NCI-H1436 treated with DMSO at 0.1 percent for 48 hours (cell line): ENCODE measurements at regions not wholly inside any gene's neighbourhood (a gene's known extent, or its start where the extent isn't known, plus 50 kb on each side); places are given as distances from the start of the nearest gene placed in this dataset.

Experiments used
- DNase-seq: peaks from one replicate; lab custom pipeline; 2025; lab: John Stamatoyannopoulos, UW

DNA sequence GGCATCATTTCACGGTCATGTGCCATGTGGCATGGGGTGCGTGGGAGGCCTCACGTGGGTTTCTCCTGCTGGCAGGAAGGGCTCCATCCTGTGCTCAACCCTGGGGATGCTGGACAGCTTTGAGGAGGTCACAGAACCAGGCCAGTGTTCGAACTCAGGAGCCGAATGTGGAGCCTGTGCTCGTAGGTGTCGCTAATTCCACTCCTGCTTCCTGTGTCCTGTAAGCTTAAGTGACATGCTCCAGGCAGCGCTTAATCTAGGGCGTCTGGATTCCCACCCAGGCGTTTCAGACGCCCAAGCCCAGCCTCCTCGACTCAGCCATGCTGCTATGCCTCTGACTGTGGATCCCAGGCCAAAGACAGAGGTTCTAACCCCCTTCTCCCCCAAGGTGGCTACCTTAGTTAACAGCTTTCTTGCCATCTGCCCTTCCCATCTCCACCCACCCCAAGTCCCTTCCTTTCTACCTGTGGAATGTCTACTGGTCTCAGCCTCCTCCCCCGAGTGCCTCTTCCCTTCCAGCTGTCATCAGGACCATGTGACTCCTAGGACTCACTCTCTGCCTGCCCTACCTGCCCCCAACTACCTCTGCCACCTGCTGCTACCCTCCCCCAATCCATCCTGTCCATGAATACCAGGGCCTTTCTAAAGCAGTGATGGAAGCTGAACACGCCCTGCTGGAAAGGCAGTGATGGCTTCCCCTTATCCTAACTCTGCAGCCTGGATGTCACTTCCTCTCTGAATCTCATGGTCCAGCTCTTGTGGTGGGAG lies 255.1 kb downstream of the CDH26 start:
- DNase-seq, result no peak

DNA sequence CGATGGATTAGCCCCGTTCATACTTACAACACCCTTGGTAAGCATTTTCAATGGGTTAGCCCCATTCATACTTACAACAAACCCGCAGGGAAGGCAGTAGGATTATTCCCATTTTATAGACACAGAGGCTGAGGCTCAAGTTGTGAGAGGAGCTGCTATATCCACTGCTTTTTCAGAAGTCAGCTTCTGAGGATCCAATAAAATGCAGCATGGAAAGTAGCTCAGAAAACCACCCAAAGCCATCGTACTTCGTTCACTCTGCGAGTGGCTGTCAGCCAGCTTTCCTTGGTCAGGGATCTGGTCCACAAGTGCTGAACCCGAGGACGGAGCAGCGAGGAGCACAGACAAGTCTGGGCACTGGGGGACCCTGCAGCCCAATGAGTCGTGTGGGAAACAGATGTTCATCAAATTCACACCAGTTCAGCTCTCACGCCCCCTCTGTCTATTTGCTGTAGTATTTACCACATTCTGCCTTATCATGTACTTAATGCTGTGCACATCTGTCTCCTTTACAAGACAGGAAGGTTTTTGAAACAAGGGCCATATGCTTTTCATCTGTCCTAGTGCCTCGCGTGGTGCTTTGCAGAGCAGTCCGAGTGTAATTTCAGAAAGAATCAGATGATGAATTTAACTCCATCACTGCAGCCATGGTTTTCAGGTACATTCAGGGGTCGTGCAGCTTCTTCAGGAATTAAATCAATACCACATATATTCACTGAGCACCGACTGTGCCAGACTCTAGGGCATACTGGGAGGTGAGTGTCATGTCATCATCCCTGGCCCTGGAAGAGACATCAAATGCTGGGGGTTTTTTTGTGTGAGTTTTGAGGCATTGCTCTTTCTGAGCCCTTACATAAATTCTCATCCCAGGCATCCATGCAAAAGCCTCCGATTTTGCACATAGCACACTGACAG lies 256.9 kb downstream of the CDH26 start:
- no peak for DNase-seq

DNA sequence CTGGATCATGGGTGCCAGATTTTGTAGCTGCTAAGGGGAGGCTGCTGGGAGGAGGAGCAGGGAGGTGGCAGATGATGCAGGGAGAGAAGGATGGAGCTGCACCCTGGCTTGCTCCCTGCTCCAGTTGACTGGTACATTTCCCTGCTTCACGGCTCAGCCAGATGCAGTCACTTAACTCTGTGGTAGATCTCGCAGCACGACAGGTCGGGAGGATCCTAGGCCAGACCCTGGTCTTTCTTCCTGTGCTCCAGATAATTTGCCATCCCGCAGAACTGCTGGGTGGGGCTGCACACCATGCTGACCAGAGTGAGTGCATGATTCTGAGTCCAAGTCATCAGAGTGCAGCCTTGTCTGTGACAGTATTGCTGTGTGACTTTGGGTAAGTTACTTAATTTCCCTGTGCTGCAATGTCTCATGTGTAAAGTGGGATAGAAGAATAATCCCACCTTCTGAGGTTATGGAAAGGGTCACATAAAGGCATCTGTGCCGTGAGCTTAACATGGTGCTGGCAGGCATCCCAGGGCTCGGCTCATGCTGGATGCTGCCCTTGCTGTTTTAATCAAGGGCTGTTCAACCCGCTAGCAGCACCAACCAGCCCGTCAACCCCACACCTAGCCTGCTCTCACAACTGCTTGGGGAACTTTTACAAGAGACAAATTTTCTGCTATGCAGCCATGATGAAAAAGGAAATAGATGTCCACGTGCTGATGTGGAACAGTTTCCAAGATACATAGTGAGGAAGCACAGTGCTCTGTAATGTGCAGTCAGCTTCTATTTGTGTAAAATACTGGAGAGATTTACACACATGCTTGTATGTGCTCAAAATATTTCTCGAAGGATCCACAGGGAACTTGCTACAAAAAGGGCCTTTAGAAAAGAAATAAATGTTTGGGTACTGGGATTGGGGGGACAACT lies 257.9 kb downstream of the CDH26 start:
- DNase-seq, result no peak

DNA sequence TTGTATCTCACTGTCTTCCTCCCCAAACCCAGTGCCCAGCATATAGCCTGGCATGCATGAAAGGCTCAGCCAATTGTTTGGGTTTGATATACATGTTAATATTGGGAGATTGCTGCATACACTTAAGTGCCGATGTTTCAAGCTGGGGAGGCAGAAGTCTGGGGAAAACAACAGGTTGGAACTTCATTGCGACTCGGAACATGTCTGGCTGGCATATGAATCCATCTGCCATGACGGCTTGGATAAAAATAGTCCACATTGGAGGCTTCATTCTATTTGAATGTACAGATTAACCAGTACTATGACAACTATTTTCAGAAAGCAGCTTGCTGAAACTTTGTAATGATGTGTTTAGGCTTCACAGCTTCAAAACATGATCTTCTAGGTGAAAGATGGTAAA lies 261.0 kb downstream of the CDH26 start:
- no peak for DNase-seq

DNA sequence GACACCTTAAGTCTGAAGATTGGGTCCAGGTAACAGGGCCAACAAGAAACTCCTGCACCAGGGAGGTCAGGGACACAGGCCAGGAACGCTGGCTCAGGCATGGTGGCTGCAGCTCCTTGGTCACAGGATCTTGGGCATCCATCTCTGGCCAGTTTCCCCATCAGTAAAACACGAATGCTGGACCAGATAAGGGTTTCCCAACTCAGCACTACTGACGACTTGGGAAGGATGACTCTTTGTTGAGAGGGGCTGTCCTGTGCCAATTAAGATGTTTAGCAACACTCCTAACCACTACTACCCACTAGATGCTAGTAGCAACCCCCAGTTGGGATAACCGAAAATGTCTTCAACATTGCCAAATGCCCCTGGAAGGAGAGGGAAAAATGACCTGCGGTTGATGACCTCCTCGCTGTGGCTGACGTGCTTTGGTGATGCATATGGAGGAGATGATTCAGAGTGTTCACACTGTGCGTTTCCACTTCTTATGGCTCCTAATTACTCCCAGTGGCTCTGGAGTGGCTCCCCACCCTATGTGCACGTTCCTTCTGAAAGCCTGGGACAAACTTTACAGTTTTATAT lies 261.9 kb downstream of the CDH26 start:
- no peak for DNase-seq

DNA sequence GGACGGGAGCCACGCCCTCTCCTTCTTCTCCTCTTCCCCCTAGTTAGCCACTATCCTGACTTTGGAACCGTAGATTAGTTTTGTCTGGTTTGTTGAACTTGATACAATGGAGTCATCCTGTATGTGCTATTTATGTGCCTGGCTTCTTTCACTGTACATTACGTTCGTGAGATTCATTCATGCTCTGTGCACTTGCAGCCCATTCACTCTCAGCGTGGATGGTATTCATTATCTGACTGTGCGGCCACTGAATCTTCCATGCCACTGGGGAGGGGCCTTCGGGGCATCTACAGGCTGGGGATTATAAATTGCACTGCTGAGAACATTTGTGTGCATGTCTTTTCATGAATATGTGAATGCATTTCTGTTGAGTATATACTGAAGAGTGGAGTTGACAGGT lies 262.5 kb downstream of the CDH26 start:
- no peak for DNase-seq

DNA sequence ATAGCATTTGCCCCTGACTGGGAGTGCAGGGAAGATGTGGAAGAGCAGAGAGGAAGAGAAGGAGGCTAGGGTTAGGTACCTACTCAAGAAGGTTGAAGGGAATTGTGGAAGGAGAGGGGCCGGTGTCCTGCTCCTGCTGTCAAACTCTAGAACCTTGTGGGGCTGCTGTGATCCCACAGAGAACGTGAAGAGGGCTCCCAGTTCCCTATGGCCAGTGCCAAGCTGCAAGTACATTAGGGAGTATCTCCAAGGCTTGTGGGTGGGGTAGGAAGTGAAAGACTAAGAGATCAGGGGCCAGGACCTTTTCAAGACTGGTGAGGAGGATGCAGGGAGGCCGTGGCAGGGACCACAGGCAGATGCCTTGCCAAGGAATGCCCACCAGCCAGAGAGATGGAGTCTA lies 263.4 kb downstream of the CDH26 start:
- DNase-seq, result no peak

DNA sequence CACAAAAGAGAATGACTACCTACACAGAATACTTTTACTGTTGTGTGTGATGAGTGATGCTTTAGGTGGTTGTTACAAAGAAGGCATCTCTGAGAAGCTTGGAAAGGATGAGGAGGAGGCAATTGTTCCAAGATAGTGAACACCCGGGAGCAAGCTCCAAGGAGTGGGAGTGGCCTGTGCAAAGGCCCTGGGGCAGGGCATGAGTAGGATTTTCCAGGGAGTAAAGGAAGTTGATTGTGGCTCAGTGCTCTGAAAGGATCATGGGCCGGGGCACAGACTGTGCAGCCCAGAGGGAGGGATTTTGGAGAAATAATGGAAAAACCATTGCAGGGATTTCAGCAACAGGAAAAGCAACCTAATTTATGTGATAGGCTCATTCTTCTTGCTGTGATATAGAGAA lies 264.3 kb downstream of the CDH26 start:
- no peak for DNase-seq

DNA sequence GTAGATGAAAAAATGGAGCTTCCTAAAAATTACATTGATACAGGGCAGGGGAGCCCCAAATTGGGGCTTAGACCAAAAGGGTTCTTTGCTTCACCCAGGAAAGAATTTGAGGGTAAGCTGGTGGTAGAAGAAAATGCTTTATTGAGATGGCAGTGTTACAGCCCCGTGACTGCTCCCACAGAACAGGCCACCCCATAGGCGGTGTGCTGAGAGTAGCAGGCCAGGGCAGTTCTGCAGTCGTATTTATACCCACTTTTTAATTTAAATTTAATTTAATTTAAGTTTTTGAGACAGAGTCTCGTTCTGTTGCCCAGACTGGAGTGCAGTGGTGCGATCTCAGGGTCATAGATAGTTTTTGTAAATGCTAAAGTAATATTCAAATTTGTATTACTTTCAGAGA lies 265.0 kb downstream of the CDH26 start:
- no peak for DNase-seq

DNA sequence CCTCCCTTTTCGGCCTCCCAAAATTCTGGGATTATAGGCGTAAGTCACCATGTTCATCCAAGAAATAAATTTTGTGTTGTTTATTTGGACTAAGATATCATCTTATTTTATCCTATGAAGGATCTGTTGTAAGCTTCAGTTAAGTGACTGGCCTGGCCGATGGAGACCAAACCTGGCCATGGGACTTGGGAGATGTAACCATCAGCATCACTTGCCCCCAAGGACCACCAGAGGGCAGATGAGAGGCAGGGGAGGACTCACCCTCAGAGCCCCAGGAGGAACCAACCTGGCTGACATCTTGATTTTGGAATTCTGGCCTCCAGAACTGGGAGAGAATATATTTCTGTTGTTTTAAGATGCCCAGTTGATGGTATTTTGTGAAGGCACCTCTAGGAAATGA lies 266.7 kb downstream of the CDH26 start:
- DNase-seq, result no peak

DNA sequence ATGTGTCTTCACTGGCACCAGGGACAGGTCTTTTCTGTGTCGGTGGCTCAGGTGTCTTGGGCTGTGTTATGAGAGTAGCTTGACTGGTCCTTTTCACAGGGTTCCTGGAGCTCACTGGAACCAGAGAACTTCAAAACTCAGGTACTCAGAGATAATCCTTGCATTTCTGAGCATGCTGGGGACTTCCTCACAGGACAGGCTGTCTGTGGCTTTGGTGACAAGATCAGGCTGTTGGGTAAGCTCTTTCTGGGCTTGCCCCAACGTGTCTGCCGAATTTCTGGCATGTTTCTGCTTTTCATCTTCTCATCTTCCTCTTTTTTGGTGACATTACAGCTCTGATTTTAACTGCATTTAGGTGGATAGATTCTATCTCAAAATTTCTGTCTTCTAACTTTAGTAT lies 270.0 kb downstream of the CDH26 start:
- no peak for DNase-seq

DNA sequence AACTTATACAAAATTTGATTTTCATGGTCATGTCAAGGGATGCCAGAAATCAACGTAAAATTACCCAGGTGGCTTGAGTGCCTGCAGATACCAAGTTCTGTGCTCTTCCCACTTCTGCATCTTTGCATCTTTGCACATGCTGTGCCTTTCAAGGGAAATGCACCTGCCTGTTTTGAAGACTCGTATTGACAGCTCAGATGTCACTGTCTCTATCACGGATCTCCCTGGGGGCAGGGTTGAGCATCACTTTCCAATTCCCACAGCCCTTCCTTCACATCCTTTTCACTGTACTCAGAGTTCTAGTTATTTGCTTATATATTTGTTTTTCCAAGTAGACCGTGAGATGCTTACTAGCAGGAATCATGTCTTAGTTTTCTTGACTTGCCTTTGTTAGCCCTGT lies 274.2 kb downstream of the CDH26 start:
- no peak for DNase-seq

DNA sequence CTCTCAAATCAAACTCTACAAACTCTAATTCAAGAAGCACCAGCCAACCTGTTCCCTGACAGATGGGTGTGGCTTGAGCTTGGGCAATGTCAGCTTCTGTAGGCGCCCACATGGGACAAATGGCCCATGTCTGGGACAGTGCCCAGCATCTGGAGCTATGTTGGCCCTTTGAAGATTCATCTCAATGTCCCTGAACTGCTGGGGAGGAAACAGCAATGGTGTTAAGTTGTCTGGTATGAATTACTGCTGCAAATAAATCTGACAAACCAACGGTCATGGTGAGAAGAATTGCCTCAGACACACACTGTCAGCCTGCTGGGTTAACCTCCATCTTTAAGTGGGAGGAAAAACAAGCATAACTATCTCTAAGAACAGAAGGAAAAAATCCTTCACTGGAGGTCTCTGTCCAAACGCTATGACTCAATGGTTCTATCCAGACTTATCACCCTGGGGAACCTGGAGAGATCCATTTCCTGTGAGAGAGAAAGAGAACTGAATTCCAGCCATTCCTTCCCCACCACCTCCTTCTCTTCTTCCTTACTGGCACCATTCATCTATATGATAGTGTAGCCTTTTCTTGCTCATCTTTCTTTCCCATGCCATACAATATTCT lies 274.9 kb downstream of the CDH26 start:
- no peak for DNase-seq

DNA sequence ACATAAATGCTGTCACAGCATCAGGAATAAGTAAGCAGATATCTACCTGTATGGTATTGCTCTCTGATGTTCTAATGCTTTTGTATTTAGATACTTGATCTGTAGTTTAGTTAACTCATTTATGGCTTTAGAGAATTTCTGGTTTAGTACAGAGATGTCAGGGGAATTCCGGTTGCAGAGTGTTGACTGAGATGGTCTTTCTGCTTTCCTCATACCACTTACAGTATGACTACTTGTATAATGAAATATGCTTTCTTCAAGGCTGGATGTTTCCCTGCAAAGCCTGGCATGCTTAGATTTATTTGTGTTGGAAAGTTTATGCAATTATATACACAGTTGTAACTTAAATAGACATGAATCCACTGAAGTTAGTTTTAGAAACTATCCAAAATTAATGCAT lies 278.4 kb downstream of the CDH26 start:
- DNase-seq, result no peak

DNA sequence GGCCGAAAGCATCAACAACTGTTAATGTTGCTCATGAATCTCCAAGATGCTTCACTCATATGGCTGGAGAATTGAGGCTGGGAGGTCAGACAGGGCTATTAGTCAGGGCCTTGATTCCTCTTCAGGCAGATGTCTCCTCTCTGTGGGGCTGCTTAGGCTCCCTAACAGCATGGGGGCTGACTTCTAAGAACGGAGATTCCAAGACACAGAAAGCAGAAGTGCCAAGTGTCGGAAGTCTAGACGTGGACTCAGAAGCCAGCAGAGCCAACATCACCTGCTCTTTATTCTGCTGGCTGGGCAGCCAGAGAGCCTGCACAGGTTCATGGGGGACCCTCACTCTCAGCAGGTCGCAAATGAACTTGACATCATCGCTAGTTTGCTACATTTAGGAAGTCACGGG lies 279.8 kb downstream of the CDH26 start:
- no peak for DNase-seq

DNA sequence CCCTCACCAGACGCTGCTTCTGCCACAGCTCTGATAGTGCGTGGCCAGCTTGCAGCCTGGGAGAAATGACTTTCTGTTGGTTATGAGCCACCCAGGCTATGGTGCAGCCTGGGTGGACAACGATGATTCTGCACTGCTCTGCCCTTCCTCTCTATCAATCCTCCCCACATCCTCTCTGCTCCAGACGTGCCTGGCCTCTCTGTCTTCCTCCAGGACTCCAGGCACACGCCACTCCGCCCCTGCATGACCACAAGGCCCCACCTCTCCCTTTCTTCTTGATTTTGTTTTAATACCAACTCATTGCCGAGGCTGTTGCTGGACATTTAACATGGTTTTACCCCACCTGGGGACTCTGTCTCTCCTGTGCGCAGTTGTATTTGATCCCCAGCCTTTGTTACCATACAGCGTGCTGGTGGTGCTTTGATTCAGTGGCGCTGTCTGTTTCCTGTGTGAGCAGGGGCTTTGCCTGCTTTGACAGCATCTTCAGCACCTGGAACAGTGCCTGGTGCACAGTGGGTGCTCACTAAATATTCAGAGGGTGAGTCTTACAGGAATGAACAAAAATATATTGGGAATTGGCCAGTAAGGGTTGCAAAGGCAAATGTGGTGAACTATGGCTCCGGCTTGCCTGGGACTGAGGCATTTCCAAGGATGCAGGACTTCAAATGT lies 280.9 kb downstream of the CDH26 start:
- DNase-seq, result no peak

DNA sequence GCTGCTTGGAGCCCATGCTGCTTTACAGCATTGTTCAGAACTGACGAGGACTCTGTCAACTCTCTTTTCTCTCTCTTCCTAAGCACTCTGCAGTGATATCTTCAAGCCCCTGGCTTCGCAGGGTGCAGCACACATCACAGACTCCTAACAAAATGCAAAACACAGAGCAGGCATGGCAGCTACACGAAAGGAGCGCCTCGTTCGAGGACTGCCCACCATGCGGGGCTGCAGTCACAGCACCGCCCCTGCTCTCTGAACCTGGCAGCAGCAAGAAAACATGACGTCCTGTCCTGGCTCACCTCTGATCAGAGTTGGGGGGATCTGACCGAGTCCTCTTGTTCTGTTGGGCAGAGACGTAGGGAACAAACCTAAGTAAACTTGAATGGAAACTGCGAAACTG lies 281.7 kb downstream of the CDH26 start:
- no peak for DNase-seq

DNA sequence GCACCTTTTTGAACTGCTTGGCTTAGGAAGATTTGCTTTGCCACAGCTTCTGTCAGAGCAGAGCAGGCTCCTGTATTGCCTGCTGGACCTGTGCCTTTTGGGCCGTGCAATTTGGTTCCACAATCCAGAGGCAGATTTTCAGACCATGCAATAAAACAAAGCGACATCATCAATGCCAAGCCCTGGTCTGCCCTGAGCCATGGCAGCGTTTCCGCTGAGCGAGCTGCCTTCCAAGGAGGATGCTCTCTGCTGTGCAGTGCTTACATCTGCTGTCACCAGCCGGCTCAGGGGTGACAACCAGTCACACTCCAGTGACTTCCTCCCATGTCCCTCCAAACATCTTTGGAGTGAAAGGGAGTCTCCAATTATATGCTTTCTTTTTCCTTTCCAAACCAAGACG lies 282.2 kb downstream of the CDH26 start:
- no peak for DNase-seq

DNA sequence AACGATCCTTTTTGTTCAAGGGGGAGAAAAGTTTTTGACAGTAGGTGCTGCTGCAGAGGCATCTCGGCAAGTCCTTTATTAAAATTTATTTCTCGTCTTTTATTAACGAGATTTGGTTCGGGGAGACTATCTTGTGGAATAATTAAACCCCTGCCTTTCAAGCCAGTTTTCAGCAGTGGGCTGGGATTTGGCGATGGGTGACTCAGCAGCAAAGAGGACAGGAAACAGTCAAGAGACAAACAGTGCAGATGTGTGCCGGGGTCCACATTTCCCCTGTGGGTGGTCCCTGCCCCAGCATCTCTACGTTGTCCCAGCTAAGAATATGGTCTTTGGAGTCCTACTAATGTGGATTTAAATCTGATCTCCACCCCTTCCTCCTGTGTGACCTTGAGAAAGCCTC lies 282.8 kb downstream of the CDH26 start:
- DNase-seq, result no peak

DNA sequence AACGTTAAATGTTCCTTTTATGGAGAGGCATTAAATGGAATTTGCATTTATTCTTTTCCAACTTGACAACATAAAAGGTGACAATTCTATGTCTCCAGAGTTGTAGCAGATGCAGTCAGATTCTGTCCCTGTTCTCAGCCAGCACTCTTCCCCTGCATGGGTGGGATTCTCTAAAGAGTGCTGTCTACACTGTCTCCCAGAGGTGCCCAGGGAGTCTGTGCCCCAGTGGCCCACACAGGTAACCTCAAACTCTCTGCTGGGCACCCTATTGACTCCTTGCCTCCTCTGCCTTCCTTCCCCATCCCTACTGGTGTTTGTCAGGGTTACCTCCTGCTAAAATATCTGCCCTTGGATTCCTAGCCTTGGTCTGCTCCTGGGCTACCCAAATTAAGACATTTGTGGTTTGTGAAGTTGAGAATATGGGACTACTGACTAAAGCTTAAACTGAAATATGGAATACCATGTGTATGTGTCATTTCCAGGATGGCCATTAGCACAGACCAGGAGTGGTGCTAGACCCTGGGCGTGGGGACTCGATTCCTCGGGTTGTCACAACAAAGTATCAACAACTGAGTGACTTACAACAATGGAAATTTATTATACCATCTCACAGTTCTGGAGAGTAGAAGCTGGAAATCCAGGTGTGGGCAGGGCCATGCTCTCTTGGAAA lies 284.7 kb downstream of the CDH26 start:
- no peak for DNase-seq
